A549 (cell line): ENCODE measurements at regions not wholly inside any gene's neighbourhood (a gene's known extent, or its start where the extent isn't known, plus 50 kb on each side); places are given as distances from the start of the nearest gene placed in this dataset.

ENCODE experiments used
- CEBPB ChIP-seq, 2 experiments: fragments of >200 bp in 1 of 2; sonication (Bioruptor Twin) in 1 of 2; formaldehyde crosslinking in 1 of 2; IDR thresholded peaks; 2 replicates each; pipeline ENCODE4 v1.6.1; 2012 to 2016
- CHD2 ChIP-seq: fragments of 150-350 bp; IDR thresholded peaks from 2 replicates; pipeline ENCODE4 v1.6.1; 2014; ENCODE audit warnings: low read length; ENCODE audit not compliant: partially characterized antibody
- CHD4 ChIP-seq: fragments of 200-600 bp; sonication (generic); IDR thresholded peaks from 2 replicates; pipeline ENCODE4 v1.6.1; 2016; ENCODE audit warnings: antibody characterized with exemption, mild to moderate bottlenecking, borderline replicate concordance
- JUN ChIP-seq, 2 experiments: fragments of >200 bp; sonication (Bioruptor Twin); formaldehyde crosslinking; IDR thresholded peaks; 2 replicates in 1 of 2; 3 replicates in 1 of 2; pipeline ENCODE4 v1.6.1; 2016 to 2017
- POLR2A ChIP-seq: IDR thresholded peaks from 2 replicates; pipeline ENCODE4 v1.6.1; 2012; ENCODE audit warnings: mild to moderate bottlenecking, low read length
- RAD21 ChIP-seq, 2 experiments: fragments of >200 bp in 1 of 2; sonication (Bioruptor Twin) in 1 of 2; formaldehyde crosslinking in 1 of 2; IDR thresholded peaks in 1 of 2; conservative IDR thresholded peaks in 1 of 2; 2 replicates in 1 of 2; 3 replicates in 1 of 2; pipeline ENCODE4 v1.6.1; 2012 to 2018; ENCODE audit warnings: inconsistent platforms in 1 of 2
- ZC3H11A ChIP-seq: fragments of 450-650 bp; IDR thresholded peaks from 2 replicates; pipeline ENCODE4 v1.6.1; 2014; ENCODE audit warnings: antibody characterized with exemption, mild to moderate bottlenecking
- TF ChIP-seq, protein P1 (sequence below): fragments of >200 bp; sonication (Bioruptor Twin); formaldehyde crosslinking; IDR thresholded peaks from 3 replicates; pipeline ENCODE4 v1.5.1; 2016
- TF ChIP-seq, protein P2 (sequence below): fragments of 450-650 bp; IDR thresholded peaks from 2 replicates; pipeline ENCODE4 v1.6.1; 2014; ENCODE audit warnings: antibody characterized with exemption
- TF ChIP-seq, protein P3 (sequence below): IDR thresholded peaks from 2 replicates; pipeline ENCODE4 v1.6.1; 2012
- TF ChIP-seq, protein P4 (sequence below): fragments of 250-450 bp; sonication (Bioruptor Pico); IDR thresholded peaks from 2 replicates; pipeline ENCODE4 v1.5.0; 2021; ENCODE audit warnings: mild to moderate bottlenecking, moderate library complexity, borderline replicate concordance
- TF ChIP-seq, protein P5 (sequence below): fragments of >200 bp; sonication (Bioruptor Twin); formaldehyde crosslinking; IDR thresholded peaks from 3 replicates; pipeline ENCODE4 v1.6.1; 2016

DNA sequence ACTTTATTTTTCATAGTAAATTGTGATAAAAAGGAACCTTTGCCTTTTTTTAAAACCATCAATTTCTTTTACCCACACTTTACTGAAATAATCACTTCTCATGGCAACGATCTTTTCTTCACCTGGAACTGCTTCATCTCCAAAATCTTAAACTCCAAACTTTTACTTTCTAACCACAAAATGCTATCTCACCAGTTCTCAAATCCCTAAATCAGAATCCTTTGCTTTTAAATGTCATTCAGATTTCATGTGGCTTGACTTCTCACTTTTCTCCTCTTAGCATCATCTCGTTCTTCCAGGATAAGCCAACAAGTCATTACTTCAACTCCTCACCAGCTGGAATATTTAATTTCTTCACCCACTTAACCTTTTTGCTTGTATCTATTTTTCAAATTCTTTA, 284.3 kb upstream of the RASGEF1B start:
- TF ChIP-seq, protein P1, sequence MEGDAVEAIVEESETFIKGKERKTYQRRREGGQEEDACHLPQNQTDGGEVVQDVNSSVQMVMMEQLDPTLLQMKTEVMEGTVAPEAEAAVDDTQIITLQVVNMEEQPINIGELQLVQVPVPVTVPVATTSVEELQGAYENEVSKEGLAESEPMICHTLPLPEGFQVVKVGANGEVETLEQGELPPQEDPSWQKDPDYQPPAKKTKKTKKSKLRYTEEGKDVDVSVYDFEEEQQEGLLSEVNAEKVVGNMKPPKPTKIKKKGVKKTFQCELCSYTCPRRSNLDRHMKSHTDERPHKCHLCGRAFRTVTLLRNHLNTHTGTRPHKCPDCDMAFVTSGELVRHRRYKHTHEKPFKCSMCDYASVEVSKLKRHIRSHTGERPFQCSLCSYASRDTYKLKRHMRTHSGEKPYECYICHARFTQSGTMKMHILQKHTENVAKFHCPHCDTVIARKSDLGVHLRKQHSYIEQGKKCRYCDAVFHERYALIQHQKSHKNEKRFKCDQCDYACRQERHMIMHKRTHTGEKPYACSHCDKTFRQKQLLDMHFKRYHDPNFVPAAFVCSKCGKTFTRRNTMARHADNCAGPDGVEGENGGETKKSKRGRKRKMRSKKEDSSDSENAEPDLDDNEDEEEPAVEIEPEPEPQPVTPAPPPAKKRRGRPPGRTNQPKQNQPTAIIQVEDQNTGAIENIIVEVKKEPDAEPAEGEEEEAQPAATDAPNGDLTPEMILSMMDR, result no peak
- TF ChIP-seq POLR2A, result no peak
- TF ChIP-seq CEBPB (IDR thresholded peaks at IDR 0.05), result no peak
- no peak for TF ChIP-seq CHD4
- TF ChIP-seq RAD21 (conservative IDR thresholded peaks at IDR 0.05 in 1 of 2, IDR thresholded peaks at IDR 0.05 in 1 of 2), result no peak
- TF ChIP-seq, protein P2, sequence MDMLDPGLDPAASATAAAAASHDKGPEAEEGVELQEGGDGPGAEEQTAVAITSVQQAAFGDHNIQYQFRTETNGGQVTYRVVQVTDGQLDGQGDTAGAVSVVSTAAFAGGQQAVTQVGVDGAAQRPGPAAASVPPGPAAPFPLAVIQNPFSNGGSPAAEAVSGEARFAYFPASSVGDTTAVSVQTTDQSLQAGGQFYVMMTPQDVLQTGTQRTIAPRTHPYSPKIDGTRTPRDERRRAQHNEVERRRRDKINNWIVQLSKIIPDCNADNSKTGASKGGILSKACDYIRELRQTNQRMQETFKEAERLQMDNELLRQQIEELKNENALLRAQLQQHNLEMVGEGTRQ, result no peak
- TF ChIP-seq, protein P3, sequence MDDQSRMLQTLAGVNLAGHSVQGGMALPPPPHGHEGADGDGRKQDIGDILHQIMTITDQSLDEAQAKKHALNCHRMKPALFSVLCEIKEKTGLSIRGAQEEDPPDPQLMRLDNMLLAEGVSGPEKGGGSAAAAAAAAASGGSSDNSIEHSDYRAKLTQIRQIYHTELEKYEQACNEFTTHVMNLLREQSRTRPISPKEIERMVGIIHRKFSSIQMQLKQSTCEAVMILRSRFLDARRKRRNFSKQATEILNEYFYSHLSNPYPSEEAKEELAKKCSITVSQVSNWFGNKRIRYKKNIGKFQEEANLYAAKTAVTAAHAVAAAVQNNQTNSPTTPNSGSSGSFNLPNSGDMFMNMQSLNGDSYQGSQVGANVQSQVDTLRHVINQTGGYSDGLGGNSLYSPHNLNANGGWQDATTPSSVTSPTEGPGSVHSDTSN, result no peak
- TF ChIP-seq ZC3H11A, result no peak
- TF ChIP-seq, protein P4, sequence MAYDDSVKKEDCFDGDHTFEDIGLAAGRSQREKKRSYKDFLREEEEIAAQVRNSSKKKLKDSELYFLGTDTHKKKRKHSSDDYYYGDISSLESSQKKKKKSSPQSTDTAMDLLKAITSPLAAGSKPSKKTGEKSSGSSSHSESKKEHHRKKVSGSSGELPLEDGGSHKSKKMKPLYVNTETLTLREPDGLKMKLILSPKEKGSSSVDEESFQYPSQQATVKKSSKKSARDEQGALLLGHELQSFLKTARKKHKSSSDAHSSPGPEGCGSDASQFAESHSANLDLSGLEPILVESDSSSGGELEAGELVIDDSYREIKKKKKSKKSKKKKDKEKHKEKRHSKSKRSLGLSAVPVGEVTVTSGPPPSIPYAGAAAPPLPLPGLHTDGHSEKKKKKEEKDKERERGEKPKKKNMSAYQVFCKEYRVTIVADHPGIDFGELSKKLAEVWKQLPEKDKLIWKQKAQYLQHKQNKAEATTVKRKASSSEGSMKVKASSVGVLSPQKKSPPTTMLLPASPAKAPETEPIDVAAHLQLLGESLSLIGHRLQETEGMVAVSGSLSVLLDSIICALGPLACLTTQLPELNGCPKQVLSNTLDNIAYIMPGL, result no peak
- TF ChIP-seq CHD2, result no peak
- TF ChIP-seq JUN (IDR thresholded peaks at IDR 0.05), result no peak
- TF ChIP-seq, protein P5, sequence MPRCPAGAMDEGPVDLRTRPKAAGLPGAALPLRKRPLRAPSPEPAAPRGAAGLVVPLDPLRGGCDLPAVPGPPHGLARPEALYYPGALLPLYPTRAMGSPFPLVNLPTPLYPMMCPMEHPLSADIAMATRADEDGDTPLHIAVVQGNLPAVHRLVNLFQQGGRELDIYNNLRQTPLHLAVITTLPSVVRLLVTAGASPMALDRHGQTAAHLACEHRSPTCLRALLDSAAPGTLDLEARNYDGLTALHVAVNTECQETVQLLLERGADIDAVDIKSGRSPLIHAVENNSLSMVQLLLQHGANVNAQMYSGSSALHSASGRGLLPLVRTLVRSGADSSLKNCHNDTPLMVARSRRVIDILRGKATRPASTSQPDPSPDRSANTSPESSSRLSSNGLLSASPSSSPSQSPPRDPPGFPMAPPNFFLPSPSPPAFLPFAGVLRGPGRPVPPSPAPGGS, result no peak
